Pancreas (tissue), 10 donors: ENCODE measurements at regions not wholly inside any gene's neighbourhood (a gene's known extent, or its start where the extent isn't known, plus 50 kb on each side); places are given as distances from the start of the nearest gene placed in this dataset.

Experiments
- ATAC-seq, 4 donors: fragments of 200-7000 bp; cut with Tn5 transposase; one replicate each; pipeline versions ENCODE4 v1.8.0 to v1.9.1; 2020; ENCODE audit warnings: mild to moderate bottlenecking in 4 of 4, moderate library complexity in 4 of 4
- DNase-seq, 6 donors: peaks; one replicate each; pipeline ENCODE4 v3.0.0-alpha.2; 2020
- FAIRE-seq: peaks from 2 replicates; lab custom pipeline; 2012; peaks lifted over from hg19 to GRCh38; lab: Jason Lieb, UNC
- H3K27ac ChIP-seq, 4 donors: fragments of 200-600 bp; sonication (generic); 1 replicate in 3 of 4; 2 replicates in 1 of 4; pipeline versions ENCODE4 v1.5.0 to v1.8.0; 2020
- H3K27me3 ChIP-seq, 4 donors: fragments of 200-600 bp; one replicate each; pipeline ENCODE4 v1.8.0; 2021
- H3K36me3 ChIP-seq, 3 donors: fragments of 200-600 bp; sonication (generic) in 1 of 3; one replicate each; pipeline versions ENCODE4 v1.5.0 to v1.8.0; 2020 to 2021
- H3K4me1 ChIP-seq, 3 donors: fragments of 200-600 bp; one replicate each; pipeline ENCODE4 v1.8.0; 2021
- H3K4me3 ChIP-seq, 4 donors: fragments of 200-600 bp; sonication (generic) in 2 of 4; one replicate each; pipeline versions ENCODE4 v1.5.0 to v1.8.0; 2020 to 2021
- H3K9me3 ChIP-seq, 4 donors: fragments of 200-600 bp; one replicate each; pipeline ENCODE4 v1.8.0; 2021
- CTCF ChIP-seq, 4 donors: fragments of 200-600 bp; sonication (generic) in 3 of 4; IDR thresholded peaks; one replicate each; pipeline versions ENCODE4 v1.5.0 to v1.8.0; 2021; ENCODE audit warnings: antibody characterized with exemption in 4 of 4
- WGBS, 2 donors: extraction: QIAGEN DNeasy Blood & Tissue Kit; methylation state at CpG; one replicate each; pipeline ENCODE4 v1.1.7; 2013; 5-methylcytosine and 5-hydroxymethylcytosine counted together
- intact Hi-C, 3 donors: fragments of 100-400 bp; cut with DNase I; formaldehyde crosslinking; loops; one replicate each; pipeline versions ENCODE4 v1.11.1 to v1.14.2; 2022
- donor health status: healthy with polysubstance abuse.
- donor health status: DM: no; HTN: no; CAD: no; lungs with moderate emphysema.
- donor health status: DM: no; HTN: no; CAD: no.
- donor health status: control.
- donor health status: control.
- donor health status: Bipolar disorder and iron deficiency.
- donor health status: DM: yes; HTN: yes; CAD: no.
- donor health status: DM: no; HTN: no; CAD: no.
- donor health status: DM: no; HTN: no; CAD: no.
- donor health status: DM: yes; HTN: yes; CAD: no.

- no peaks in the 10 kb centered on the region for H3K27me3 ChIP-seq
- intact Hi-C loops: no loop called here
- no peak overlapping the region for H3K4me3 ChIP-seq
- WGBS, 2 donors: 88 to 91% methylated on average over 6 of the region's 6 CpGs
- H3K36me3 ChIP-seq: no peaks in the 10 kb centered on the region
- H3K27ac ChIP-seq: peak overlapping the region in 2 of 4 donors; percentile 81 to 89
- ATAC-seq: no peak
- DNase-seq: peak in 1 of 6 donors; percentile 35
- FAIRE-seq: no peak
- H3K4me1 ChIP-seq: peaks cover 0 to 29% (median 20%) of the 10 kb centered on the region in 3 donors
- TF ChIP-seq CTCF (IDR thresholded peaks at IDR 0.05): no peak
- H3K9me3 ChIP-seq: no peaks in the 10 kb centered on the region
Measured at GRCh38 chr1:201715351-201715750, 113.6 kb upstream of the IPO9 start.

- FAIRE-seq (no peak), DNase-seq (peak in 1 of 6 donors; percentile 23), ATAC-seq (peak in 1 of 4 donors; percentile 18)
- peaks cover 0 to 29% (median 20%) of the 10 kb centered on the region in 3 donors for H3K4me1 ChIP-seq
- no peak overlapping the region for H3K4me3 ChIP-seq
- no peaks in the 10 kb centered on the region for H3K36me3 ChIP-seq
- H3K27me3 ChIP-seq: no peaks in the 10 kb centered on the region
- 86 to 90% methylated on average over 11 of the region's 11 CpGs for WGBS, 2 donors
- peak overlapping the region in 1 of 4 donors; percentile 81 for H3K27ac ChIP-seq
- no peak for TF ChIP-seq CTCF (IDR thresholded peaks at IDR 0.05)
- intact Hi-C loops: no loop called here
- H3K9me3 ChIP-seq: no peaks in the 10 kb centered on the region
Measured at GRCh38 chr1:201715801-201716741, 112.9 kb upstream of the IPO9 start.

- ATAC-seq (no peak), FAIRE-seq (no peak), DNase-seq (peak in 1 of 6 donors; percentile 24)
- Histone ChIP-seq H3K27ac (no peak overlapping the region), H3K4me1 (peaks cover 0 to 29% (median 20%) of the 10 kb centered on the region in 3 donors), H3K4me3 (no peak overlapping the region), H3K27me3 (no peaks in the 10 kb centered on the region), H3K9me3 (no peaks in the 10 kb centered on the region), H3K36me3 (no peaks in the 10 kb centered on the region)
- TF ChIP-seq CTCF (IDR thresholded peaks at IDR 0.05): no peak
- intact Hi-C loops: no loop called here
- WGBS, 2 donors: 89 to 92% methylated on average over 7 of the region's 7 CpGs
Measured at GRCh38 chr1:201716742-201717135, 112.2 kb upstream of the IPO9 start.

- H3K27ac ChIP-seq: no peak overlapping the region
- H3K4me3 ChIP-seq: no peak overlapping the region
- H3K27me3 ChIP-seq: no peaks in the 10 kb centered on the region
- ATAC-seq: no peak
- H3K9me3 ChIP-seq: no peaks in the 10 kb centered on the region
- no peak for FAIRE-seq
- WGBS, 2 donors: 95 to 97% methylated on average over 3 of the region's 3 CpGs
- no peaks in the 10 kb centered on the region for H3K36me3 ChIP-seq
- peaks cover 0 to 25% (median 20%) of the 10 kb centered on the region in 3 donors for H3K4me1 ChIP-seq
- TF ChIP-seq CTCF (IDR thresholded peaks at IDR 0.05): no peak
- DNase-seq: peak in 1 of 6 donors; percentile 12
- intact Hi-C loops: no loop called here
Measured at GRCh38 chr1:201717286-201717685, 111.7 kb upstream of the IPO9 start.
